Hematopoietic multipotent progenitor cell treated with erythropoietin and hydrocortisone succinate and interleukin-3 and kit ligand, for 8 days (in vitro differentiated cells): ENCODE measurements at regions not wholly inside any gene's neighbourhood (a gene's known extent, or its start where the extent isn't known, plus 50 kb on each side); places are given as distances from the start of the nearest gene placed in this dataset.

Experiments
- DNase-seq: peaks from one replicate; pipeline ENCODE4 v3.0.0-alpha.2; 2015

GRCh38 chr7:131896165-131896863 lies 339.9 kb upstream of the PODXL start:
- DNase-seq, result no peak

GRCh38 chr7:131895541-131896164 lies 339.2 kb upstream of the PODXL start:
- DNase-seq, result no peak

DNA sequence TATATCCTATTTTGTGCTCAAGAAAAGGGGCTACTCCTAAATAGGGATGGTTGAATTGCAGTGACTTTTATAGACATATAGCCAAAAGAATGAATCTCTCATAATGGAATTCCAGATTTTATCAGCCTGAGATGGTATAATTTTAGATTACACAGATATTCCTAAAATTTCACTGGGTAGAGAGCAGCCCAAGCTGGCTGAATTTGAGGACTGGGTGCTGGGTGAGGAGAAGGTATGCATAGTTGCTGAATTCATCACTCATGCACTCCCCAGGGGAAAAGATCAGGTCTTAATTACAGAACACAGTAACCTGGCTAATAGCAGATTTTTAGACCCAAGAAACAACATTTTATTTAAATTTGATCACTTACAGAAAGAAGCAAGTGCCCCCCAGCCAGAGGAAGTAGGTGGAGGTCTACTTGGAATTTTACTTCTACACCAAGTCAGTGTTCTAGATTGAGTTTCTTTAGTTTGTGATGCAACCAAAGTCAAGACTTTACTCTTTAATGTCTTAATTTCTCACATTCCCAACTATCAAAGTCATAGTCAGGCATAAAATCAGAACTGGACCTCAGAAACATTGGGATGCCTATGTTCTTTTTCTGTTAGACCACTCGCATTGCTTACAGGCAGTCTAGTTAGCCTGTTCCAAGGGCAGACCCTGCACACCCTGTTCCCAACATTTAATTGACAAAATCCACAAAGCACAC lies 337.4 kb upstream of the PODXL start:
- DNase-seq, result no peak

- no peak for DNase-seq
These were observed 333.7 kb upstream of the PODXL start for GRCh38 chr7:131890176-131890575.

GRCh38 chr7:131889572-131890150 lies 333.2 kb upstream of the PODXL start:
- no peak for DNase-seq

DNA sequence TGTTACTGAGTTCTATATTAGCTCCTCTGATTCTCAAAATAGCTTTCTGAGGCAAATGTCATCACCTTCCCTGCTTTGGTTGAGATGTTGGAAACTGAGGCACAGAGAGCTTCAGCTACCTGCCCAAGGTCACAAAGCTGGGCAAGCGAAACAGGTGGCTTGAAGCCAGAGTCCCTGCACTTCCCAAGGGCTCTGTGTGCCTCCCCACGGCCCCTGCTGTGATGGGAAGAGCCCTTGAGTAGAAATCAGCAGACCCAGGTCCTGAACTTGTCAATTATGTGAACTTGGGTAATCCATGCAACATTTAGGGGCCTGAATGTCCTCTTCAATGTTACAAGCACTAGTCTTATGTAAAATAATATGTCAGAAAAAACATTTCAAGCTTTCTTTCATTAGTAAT lies 327.3 kb upstream of the PODXL start:
- no peak for DNase-seq

DNA sequence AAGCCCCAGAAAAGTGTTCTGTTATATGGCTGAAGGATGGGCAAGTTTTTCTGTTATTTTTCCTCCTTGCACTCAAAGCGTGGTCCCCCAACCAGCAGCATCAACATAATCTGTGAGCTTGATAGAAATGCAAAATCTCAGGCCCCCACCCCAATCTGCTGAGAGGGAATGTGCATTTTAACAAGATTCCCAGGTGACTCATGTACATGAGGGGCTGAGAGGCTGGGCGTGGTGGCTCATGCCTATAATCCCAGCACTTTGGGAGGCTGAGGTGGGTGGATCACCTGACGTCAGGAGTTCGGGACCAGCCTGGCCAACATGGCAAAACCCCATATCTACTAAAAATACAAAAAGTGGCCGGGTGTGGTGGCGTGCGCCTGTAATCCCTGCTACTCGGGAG lies 326.8 kb upstream of the PODXL start:
- DNase-seq, result no peak

GRCh38 chr7:131882321-131882720 lies 325.9 kb upstream of the PODXL start:
- DNase-seq, result no peak

DNA sequence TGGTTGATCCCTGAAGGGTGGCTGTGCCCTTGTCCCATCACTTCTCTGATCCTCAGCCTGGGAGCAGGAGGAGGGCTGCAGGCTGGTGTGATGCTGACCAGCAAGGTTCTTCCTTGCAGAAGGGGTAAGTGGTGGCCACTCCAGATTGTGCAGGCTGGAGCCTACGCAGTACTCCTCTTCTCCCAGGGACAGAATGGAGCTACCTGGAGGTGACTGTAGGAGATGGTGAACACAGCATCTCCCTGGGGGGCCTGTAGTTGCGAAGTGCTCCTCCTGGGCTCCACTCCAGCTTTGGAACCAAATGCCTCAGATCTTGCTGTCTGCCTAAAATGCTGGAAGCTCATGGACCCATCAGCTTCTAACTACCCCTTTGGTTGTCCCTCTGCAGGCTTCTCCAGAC lies 323.6 kb upstream of the PODXL start:
- no peak for DNase-seq

GRCh38 chr7:131879424-131879823 lies 323.0 kb upstream of the PODXL start:
- DNase-seq, result no peak

- DNase-seq, result no peak
These were observed 322.3 kb upstream of the PODXL start for GRCh38 chr7:131878777-131879176.

- no peak for DNase-seq
These were observed 317.2 kb upstream of the PODXL start for GRCh38 chr7:131873581-131873980.

- DNase-seq, result no peak
These were observed 313.6 kb upstream of the PODXL start for GRCh38 chr7:131869986-131870385.

GRCh38 chr7:131869169-131869844 lies 312.9 kb upstream of the PODXL start:
- no peak for DNase-seq

GRCh38 chr7:131867461-131867860 lies 311.0 kb upstream of the PODXL start:
- DNase-seq, result no peak

- no peak for DNase-seq
These were observed 309.5 kb upstream of the PODXL start for GRCh38 chr7:131865911-131866310.

- no peak for DNase-seq
These were observed 305.4 kb upstream of the PODXL start for GRCh38 chr7:131861620-131862346.

DNA sequence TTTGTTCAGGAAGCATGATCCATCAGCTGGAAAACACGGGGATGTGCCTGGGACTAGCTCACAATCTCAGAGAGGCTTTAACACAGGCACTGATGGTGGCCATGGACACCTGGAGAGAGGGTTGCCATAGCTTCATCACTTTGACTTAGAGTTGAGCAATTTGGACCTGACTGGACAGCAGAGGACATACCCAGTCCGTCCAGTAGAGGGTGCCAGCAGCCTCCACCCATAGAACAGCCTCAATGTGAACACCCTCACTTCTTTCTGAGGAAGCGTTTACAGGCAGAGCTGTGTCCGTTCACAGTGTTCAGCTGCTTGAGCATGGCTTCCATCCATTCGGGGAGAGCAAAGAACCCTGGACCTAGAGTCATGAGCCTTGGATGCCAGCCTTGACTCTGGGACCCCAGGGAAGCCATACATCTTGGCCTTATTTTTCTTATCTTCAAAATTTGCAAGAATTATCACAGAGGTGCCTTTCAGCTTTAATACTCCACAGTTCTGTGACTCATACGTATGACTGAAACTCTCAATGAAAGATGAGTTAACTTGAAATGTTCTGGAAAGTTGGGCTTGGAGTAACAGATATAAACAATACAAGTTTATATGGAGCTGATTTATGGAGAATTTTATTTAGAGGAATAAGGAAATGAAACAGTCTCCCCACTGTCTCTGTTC lies 302.9 kb upstream of the PODXL start:
- peak; percentile 39 for DNase-seq

DNA sequence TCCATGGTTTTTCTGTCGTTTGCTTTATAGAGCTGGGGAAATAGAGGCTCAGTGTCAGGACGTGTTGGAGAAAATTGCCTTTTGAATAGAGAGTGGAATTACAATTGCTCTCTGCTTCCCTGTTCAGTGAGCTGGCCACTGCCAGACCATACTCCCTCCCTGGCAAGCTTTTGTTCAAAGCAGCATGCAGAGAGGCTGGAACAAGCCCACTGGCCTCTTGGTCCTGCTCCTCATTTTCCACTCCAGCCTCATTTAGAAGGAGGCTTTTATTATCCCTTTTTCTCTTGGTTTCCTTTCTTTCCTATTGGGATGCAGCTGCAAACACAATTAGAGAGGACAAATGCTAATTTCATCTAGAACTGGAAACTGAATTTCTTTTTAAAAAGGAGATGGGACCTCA lies 302.2 kb upstream of the PODXL start:
- DNase-seq, result no peak

- no peak for DNase-seq
These were observed 293.0 kb upstream of the PODXL start for GRCh38 chr7:131849472-131849871.

- DNase-seq, result no peak
These were observed 291.6 kb upstream of the PODXL start for GRCh38 chr7:131848033-131848432.
